Common myeloid progenitor, CD34-positive (primary cell): ENCODE measurements at regions not wholly inside any gene's neighbourhood (a gene's known extent, or its start where the extent isn't known, plus 50 kb on each side); places are given as distances from the start of the nearest gene placed in this dataset.

Experiments
- CTCF ChIA-PET: fragments of 350-600 bp; sonication (Branson Sonifier 250); formaldehyde crosslinking; loops from one replicate; lab custom pipeline; 2021; ENCODE audit warnings: antibody characterized with exemption; lab: Charles Lee
- POLR2A ChIA-PET: fragments of 350-600 bp; sonication (Branson Sonifier 250); formaldehyde crosslinking; loops from one replicate; lab custom pipeline; 2021; ENCODE audit warnings: antibody characterized with exemption; lab: Charles Lee
- DNase-seq, 3 donors: peaks; one replicate each; pipeline versions ENCODE4 v3.0.0 to v3.0.0-alpha.2; 2013
- H3K27ac ChIP-seq, 2 experiments: 1 replicate in 1 of 2; 2 replicates in 1 of 2; pipeline ENCODE4 v1.7.0; 2013; ENCODE audit warnings: inconsistent platforms in 2 of 2, low read length in 2 of 2, mild to moderate bottlenecking in 2 of 2, low read depth in 1 of 2, moderate library complexity in 1 of 2; ENCODE audit not compliant: severe bottlenecking in 2 of 2, insufficient read depth in 1 of 2, poor library complexity in 1 of 2
- H3K27me3 ChIP-seq, 5 experiments: replicated peaks in 2 of 5; 1 replicate in 3 of 5; 2 replicates in 2 of 5; pipeline versions ENCODE4 v1.6.1 to v1.7.0; 2013; ENCODE audit warnings: low read length in 4 of 5, mild to moderate bottlenecking in 2 of 5, moderate library complexity in 2 of 5, inconsistent platforms in 1 of 5; ENCODE audit not compliant: insufficient read depth in 5 of 5, control insufficient read depth in 4 of 5
- H3K36me3 ChIP-seq, 4 experiments: 1 replicate in 2 of 4; 2 replicates in 2 of 4; pipeline versions ENCODE4 v1.6.1 to v1.7.0; 2013; ENCODE audit warnings: low read length in 3 of 4, control low read depth in 1 of 4, mild to moderate bottlenecking in 1 of 4; ENCODE audit not compliant: control insufficient read depth in 4 of 4, insufficient read depth in 4 of 4
- H3K4me1 ChIP-seq, 4 experiments: 1 replicate in 3 of 4; 2 replicates in 1 of 4; pipeline versions ENCODE4 v1.6.1 to v1.7.1; 2013; ENCODE audit warnings: low read length in 3 of 4, mild to moderate bottlenecking in 3 of 4, control low read depth in 1 of 4, inconsistent platforms in 1 of 4, moderate library complexity in 1 of 4; ENCODE audit not compliant: control insufficient read depth in 4 of 4, insufficient read depth in 4 of 4; ENCODE audit errors: control extremely low read depth in 1 of 4
- H3K4me3 ChIP-seq, 7 experiments: 1 replicate in 4 of 7; 2 replicates in 3 of 7; pipeline versions ENCODE4 v1.5.1 to v1.7.0; 2013; ENCODE audit warnings: mild to moderate bottlenecking in 7 of 7, low read length in 6 of 7, moderate library complexity in 6 of 7, inconsistent platforms in 2 of 7, low read depth in 2 of 7, control low read depth in 1 of 7; ENCODE audit not compliant: insufficient read depth in 4 of 7, control insufficient read depth in 1 of 7; ENCODE audit errors: extremely low read depth in 1 of 7
- H3K9me3 ChIP-seq, 5 experiments: 1 replicate in 4 of 5; 2 replicates in 1 of 5; pipeline versions ENCODE4 v1.6.1 to v1.7.1; 2013; ENCODE audit warnings: low read length in 4 of 5, mild to moderate bottlenecking in 2 of 5, inconsistent platforms in 1 of 5, low read depth in 1 of 5, moderate library complexity in 1 of 5; ENCODE audit not compliant: control insufficient read depth in 4 of 5, insufficient read depth in 2 of 5; ENCODE audit errors: control extremely low read depth in 1 of 5
- WGBS: methylation state at CpG from one replicate; pipeline ENCODE4 v1.1.5; 2013; ENCODE audit not compliant: insufficient coverage; 5-methylcytosine and 5-hydroxymethylcytosine counted together

- ChIA-PET CTCF (no interaction called here), POLR2A (no interaction called here)
Observed at GRCh38 chr10:84770824-84771223, 442.4 kb downstream of the CCSER2 start.

DNA sequence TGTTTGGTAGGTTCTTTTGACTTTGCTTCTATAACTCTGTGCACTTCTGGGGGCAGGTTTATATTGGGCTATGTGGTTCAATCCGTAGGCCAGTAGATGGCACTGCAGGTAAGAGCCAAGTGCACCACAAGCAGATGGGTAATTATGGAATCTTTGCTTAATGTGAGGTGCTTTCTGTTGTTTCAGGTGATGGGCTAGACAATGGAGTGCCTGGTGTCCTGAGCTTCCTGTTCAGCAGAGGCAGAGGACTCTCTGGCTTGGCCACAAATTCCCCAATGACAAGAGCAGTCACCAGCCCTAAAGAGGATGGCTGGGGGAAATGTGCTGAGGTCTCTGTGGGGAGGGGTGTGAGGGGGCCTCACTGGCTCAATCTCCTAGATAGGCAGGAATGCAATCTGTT, 455.0 kb downstream of the CCSER2 start:
- 0% methylated on average over 1 of the region's 1 CpG for WGBS
- POLR2A ChIA-PET: no interaction called here
- no peak overlapping the region for H3K4me3 ChIP-seq
- H3K36me3 ChIP-seq: no peaks in the 10 kb centered on the region
- no peak overlapping the region for H3K27ac ChIP-seq
- no peaks in the 10 kb centered on the region for H3K27me3 ChIP-seq
- CTCF ChIA-PET: no interaction called here
- no peaks in the 10 kb centered on the region for H3K4me1 ChIP-seq
- H3K9me3 ChIP-seq: no peaks in the 10 kb centered on the region
- DNase-seq: peak; percentile 6 to 22 (median 12)

More at GRCh38 chr10:84770824-84771223, 442.4 kb downstream of the CCSER2 start:
- H3K9me3 ChIP-seq: no peaks in the 10 kb centered on the region
- H3K27ac ChIP-seq: no peak overlapping the region
- DNase-seq: no peak
- H3K36me3 ChIP-seq: no peaks in the 10 kb centered on the region
- H3K4me1 ChIP-seq: no peaks in the 10 kb centered on the region
- H3K4me3 ChIP-seq: no peak overlapping the region
- H3K27me3 ChIP-seq: no peaks in the 10 kb centered on the region

DNA sequence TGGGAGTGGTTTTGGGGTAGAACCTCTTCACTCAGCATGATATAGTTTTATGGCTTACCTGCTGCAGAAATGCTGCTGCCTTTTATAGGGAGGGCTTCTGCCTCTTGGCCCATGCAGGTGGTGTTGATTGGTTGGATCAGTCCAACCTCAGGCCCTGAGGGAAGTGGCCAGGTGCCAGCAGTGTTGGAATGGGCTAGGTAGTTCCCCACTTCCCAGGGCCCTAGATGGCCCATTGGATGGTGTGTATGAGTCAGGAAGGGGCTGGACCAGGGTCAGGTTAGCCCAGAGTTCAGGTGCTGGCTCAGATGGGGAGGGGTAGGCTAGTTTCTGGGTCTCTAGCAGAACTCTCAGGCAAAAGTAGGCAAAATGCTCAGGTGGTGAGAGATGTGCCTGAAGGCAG, 455.5 kb downstream of the CCSER2 start:
- Histone ChIP-seq H3K27ac (no peak overlapping the region), H3K27me3 (no peaks in the 10 kb centered on the region), H3K9me3 (no peaks in the 10 kb centered on the region), H3K4me1 (no peaks in the 10 kb centered on the region), H3K4me3 (no peak overlapping the region), H3K36me3 (no peaks in the 10 kb centered on the region)
- POLR2A ChIA-PET: no interaction called here
- CTCF ChIA-PET: interaction anchor here (0.6 kb wide), 1 partner anchor 27 kb away, joined by 3 read pairs; no protein-coding TSS in a partner anchor
- DNase-seq: no peak

DNA sequence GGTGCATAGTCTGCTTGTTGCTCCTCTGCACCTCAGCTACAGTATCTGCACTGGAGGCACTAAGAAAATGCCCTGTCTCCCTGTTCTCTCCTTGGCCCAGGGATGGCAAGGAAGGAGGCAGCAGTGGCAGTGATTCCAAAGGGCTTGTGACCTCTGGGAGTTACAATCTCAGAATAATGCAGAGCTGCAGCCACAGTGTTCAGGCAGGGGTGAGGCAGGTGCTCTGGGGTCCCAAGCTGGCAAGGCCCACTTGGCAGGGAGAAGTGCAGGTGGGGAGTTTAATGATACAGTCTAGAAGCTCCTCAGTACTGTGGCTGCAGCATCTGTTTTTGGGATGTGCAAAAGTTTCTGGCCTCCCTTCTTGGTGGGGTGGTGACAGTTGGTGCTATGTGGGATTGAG, 456.4 kb downstream of the CCSER2 start:
- Histone ChIP-seq H3K9me3 (no peaks in the 10 kb centered on the region), H3K27ac (no peak overlapping the region), H3K4me1 (no peaks in the 10 kb centered on the region), H3K4me3 (no peak overlapping the region), H3K36me3 (no peaks in the 10 kb centered on the region), H3K27me3 (no peaks in the 10 kb centered on the region)
- CTCF ChIA-PET: no interaction called here
- no peak for DNase-seq
- POLR2A ChIA-PET: no interaction called here

GRCh38 chr10:84789026-84789425, 460.6 kb downstream of the CCSER2 start:
- no peaks in the 10 kb centered on the region for H3K9me3 ChIP-seq
- no peak overlapping the region for H3K4me3 ChIP-seq
- ChIA-PET CTCF (no interaction called here), POLR2A (no interaction called here)
- H3K27me3 ChIP-seq: no peaks in the 10 kb centered on the region
- 83% methylated on average over 1 of the region's 2 CpGs for WGBS
- DNase-seq: no peak
- no peak overlapping the region for H3K27ac ChIP-seq
- no peaks in the 10 kb centered on the region for H3K36me3 ChIP-seq
- no peaks in the 10 kb centered on the region for H3K4me1 ChIP-seq

GRCh38 chr10:84798312-84798711, 469.9 kb downstream of the CCSER2 start:
- Histone ChIP-seq H3K27ac (no peak overlapping the region), H3K4me1 (no peaks in the 10 kb centered on the region), H3K27me3 (peaks cover 0 to 2% (median 0%) of the 10 kb centered on the region in 5 experiments), H3K4me3 (no peak overlapping the region), H3K36me3 (no peaks in the 10 kb centered on the region), H3K9me3 (no peaks in the 10 kb centered on the region)
- DNase-seq: no peak
- WGBS: 100% methylated on average over 1 of the region's 5 CpGs
- ChIA-PET POLR2A (no interaction called here), CTCF (no interaction called here)

- Histone ChIP-seq H3K27me3 (peaks cover 0 to 2% (median 0%) of the 10 kb centered on the region in 5 experiments), H3K4me3 (no peak overlapping the region), H3K9me3 (no peaks in the 10 kb centered on the region), H3K4me1 (no peaks in the 10 kb centered on the region), H3K27ac (no peak overlapping the region), H3K36me3 (no peaks in the 10 kb centered on the region)
- ChIA-PET CTCF (no interaction called here), POLR2A (no interaction called here)
- 83% methylated on average over 1 of the region's 2 CpGs for WGBS
- no peak for DNase-seq
Observed at GRCh38 chr10:84801156-84801555, 472.8 kb downstream of the CCSER2 start.
